GM12891 (cell line): ENCODE measurements at regions not wholly inside any gene's neighbourhood (a gene's known extent, or its start where the extent isn't known, plus 50 kb on each side); places are given as distances from the start of the nearest gene placed in this dataset.

Experiments used
- POLR2A ChIP-seq: IDR thresholded peaks from 2 replicates; pipeline ENCODE4 v1.6.1; 2011; ENCODE audit warnings: low read depth, low read length, control low read depth
- POLR2AphosphoS5 ChIP-seq: IDR thresholded peaks from 2 replicates; pipeline ENCODE4 v1.6.1; 2011; ENCODE audit warnings: low read depth, low read length, control low read depth

DNA sequence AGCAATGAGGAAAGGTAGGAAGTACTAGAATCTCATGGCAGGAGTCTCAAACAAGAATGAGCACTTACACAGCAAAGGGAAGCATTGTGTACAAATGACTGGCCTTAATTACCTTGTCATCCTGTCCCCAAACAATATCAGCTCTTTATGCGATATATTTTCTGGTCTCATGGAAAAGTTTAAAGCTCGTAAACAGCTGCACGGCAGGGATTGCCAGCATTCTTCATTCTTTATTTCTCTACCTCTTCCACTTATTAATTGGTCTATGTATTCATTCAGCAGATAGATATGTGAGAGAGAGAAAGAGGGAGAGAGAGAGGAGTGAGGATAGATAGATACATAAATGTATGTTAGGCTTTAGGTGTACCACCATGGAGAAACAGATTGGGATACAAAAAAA lies 155.8 kb upstream of the FAT4 start:
- no peak for TF ChIP-seq POLR2AphosphoS5
- TF ChIP-seq POLR2A: no peak
